IPS-NIHi7 (cell line): ENCODE measurements at regions not wholly inside any gene's neighbourhood (a gene's known extent, or its start where the extent isn't known, plus 50 kb on each side); places are given as distances from the start of the nearest gene placed in this dataset.
"Not testable (repeated sequence)": the region's sequence is repeated elsewhere in the genome, so short reads cannot be mapped to it uniquely, and the experiment has no call there.

Experiments
- DNase-seq: peaks from one replicate; pipeline ENCODE4 v3.0.0; 2012; ENCODE audit warnings: mixed read lengths; ENCODE audit errors: extremely low spot score

DNA sequence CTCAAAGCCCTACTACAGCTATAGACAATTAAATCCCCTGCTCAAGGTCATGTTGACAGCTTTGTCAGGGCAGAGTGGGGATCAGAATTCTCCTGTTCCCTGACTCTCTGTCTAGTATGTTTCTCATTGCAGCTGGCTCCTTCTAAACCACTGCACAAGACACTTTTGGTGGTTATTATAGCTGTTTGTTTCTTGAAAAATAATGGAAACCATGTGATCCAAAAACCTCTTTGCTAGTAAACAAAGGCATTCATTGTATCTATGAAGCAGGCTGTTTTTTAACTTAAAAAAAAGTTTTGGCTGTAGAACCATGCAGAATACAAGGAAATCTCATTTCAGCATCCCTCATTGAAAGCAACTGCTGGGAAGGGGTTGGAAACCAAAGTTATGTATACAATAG, 352.5 kb upstream of the EPHA4 start:
- no peak for DNase-seq

DNA sequence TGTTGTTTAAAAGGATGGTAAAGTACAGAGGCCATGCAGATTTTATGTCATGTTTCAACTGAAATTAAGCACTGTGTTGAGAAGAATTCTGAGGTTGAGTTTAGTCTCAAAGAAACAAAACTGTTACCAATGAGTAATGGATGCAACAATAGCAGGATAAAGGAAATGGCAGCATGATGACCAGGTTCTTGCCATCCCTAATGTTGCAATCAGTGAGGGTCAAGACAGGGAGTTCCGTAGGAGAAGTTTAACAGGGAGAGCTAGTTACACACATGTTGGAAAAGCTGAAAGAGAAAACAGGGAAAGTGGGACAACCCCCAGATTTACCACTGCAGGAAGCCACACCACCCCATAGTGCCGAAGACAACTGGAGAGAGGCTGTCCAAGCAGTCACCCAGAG, 343.8 kb upstream of the EPHA4 start:
- no peak for DNase-seq

DNA sequence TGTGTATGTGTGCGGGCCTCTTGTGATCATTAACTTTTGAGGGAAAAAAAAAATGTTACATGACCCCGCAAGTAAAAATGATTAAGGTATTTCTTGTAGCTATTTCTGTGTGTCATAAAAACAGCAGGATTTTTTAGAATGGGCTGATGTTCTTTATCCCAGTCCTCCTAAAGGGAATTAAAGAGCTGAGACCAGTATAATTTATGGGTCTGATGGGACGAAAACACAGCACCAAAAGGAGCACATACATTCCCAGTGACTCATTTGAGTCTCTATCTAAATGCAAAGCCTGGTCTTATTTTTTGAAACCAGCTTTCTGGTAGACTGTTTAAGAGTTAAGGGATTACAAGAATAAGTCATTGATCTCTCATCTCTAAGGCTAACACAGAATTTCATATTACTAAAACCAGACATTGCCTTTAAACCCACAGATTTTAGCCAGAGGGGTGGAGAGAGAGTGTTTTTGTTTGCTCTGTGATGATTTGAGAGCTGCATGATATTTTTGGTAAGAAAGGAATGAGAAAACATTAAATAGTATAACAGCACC, 342.3 kb upstream of the EPHA4 start:
- no peak for DNase-seq

DNA sequence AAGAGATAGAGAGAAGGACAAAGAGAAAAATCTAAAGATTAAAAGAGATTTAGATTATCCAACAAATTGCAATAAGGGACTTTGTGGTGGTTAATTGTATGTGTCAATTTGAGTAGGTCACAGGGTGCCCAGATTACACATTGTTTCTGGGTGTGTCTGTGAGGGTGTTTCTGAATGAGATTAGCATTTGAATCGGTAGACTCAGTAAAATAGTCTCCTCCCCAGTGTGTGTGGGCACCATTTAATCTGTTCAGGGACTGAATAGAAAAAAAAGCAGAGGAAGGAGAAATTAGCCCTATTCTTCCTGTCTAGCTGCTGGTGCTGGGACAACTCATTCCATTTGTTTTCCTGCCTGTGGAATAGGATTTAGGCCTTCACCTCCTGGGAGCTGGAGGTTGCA, 339.8 kb upstream of the EPHA4 start:
- no peak for DNase-seq

DNA sequence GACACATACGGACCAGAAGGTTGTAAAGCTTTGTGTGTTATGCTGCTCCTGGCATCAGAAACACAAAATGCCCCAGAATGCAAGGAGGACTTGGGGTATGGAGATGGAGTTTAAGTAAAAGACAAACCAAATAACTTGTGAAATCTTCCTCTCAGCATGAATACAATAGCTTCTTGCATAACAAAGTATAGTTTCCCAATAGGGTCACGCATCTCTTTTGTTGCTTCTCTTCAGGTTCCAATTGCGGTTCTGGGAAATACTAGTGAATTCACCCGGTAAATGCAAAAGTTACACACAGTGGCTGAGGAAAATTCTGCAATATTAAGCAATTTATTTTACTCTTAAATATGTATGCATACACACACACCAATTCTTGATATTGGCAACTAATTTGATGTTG, 339.2 kb upstream of the EPHA4 start:
- DNase-seq, result no peak

DNA sequence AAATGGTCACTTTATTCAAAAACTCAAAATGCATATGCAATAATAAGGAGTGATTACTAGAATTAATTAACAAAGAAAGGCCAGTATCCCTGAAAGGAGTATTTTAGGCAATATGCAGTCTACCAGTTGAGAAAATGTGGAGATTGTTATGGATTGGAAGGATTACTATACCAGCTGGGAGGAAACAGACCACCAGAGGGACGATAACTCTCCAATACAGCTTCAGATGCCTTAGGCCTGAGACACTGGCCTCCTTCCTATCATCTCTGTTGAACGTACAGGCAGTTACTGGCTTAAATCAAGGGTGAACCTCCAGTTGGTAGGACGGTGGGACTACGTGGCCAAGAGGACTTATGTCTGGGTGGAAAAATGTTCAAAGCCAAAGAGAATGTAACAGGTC, 336.4 kb upstream of the EPHA4 start:
- no peak for DNase-seq

DNA sequence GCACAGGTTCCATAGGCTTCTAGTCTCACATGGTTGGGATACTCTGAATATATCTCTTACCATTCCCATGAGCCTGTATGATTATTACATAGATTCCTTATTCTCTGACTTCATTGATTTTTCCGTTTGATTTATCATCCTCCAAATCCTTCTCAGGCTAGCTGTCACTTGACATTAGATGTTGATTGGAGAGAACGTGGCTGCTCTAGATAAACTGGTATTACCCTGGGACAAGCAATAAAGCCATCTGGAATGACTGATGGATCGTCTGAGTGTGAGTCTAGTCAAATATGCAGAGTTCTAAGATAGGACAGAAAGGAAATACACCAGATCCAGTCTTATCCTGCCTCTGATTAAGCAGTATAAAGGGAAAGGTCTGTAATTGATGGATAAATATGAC, 325.6 kb upstream of the EPHA4 start:
- no peak for DNase-seq

DNA sequence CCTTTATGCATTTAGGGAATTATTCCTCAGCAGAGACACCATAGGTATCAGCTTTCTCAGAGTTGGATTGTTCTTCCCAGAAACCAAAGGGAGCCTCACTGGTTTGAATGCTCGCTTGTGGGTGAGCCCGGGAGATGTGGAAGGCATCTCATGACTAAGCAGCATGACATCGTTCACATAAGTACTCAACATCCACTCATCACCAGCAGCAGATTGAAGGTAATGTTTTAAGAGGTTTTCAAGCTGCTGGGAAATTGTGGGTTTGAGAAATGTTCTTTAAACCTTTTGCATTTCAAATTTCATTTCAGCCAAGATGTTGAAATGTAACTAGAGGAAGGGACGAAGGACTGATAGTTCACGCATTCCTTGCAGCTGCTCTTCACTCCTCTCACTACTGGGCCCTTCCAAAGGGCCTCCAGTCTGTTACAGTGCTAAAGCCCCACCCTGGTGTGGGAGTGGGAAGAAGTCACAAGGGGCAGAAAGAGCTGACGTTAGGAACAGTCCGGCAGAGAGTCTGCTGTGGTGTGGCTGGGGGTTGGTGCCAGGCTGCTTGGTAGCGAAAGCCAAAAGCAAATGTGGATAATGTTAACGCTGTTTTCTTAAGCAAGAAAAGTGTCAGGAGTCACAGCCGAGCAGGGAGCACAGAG, 324.5 kb upstream of the EPHA4 start:
- DNase-seq, result peak; percentile 24

DNA sequence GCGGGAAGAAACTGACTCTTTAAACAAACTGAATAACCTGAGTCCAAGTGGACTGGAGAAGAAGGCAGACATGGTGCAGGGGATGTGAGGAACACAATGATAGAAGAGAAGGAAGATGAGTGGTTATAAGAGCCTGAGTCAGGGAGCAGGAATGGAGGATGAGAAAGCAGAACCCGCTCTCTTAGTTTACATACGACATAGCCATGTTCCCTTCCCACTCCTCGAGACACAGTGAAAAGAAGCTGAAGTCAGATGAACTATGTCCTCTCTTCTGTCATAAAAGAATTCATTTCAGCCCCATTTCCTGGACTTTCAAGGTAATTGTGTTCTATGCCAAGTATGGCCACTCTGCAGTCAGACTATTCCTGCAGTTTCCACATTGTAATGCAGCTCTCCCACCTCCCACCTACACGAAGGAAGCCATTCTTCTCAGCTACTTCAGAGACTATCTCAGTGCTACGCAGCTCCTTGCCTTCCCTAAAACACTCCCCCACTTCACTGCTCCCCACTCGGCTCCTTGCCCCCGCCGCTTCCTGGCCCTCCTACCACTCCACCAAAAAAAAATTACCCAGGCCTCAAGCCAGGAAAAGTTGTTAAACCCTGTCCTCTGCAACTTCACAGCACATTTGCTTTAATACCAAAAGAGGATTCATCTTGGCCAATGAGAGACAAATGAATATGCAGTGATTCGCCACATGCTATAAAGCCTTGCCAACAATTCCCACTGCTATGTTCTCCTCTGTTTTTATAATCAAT, 323.4 kb upstream of the EPHA4 start:
- DNase-seq, result no peak

DNA sequence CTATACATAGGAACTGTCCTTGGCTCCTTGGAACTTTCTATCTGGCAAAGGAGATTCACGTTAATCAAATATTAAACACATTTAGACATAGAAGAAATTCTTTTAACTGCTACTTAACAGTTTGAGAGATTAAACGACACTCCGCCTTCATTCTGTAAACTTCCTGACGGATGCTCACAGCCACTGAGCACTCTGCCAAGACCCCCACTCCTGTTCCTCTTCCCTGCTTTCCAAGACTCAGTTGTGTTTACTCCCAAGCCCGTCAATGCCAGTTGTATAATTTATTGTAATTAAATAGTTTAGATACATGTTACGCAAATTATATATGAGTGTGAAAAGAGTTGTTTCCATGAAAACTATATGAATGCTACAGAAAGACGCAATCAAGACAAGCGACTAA, 321.4 kb upstream of the EPHA4 start:
- no peak for DNase-seq

DNA sequence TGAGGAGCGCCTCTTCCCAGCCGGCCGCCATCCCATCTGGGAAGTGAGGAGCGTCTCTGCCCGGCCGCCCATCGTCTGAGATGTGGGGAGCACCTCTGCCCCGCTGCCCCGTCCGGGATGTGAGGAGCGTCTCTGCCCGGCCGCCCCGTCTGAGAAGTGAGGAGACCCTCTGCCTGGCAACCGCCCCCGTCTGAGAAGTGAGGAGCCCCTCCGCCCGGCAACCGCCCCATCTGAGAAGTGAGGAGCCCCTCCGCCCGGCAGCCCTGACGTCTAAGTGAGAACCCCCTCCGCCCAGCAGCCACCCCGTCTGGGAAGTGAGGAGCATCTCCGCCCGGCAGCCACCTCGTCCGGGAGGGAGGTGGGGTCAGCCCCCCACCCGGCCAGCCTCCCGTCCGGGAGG, 319.9 kb upstream of the EPHA4 start:
- not testable (repeated sequence) for DNase-seq

DNA sequence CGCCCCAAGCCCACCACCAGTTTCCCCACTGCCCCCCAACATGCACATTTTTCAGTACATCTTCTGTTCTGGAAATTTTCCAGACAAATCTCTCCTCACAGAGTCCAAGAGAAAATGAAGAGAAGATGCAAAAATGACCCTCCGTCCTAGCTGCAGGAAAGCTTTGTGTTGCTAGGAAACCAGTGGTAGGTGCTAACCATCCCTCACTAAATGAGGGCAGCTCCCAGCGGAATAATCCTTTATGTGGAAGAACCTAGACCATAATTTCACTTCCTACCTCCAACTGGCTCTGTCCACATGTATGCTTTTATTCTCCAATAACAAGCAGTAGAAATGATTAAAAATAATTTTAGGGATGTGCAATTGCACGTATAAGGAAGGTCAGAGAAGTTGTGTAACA, 311.9 kb upstream of the EPHA4 start:
- DNase-seq, result no peak

DNA sequence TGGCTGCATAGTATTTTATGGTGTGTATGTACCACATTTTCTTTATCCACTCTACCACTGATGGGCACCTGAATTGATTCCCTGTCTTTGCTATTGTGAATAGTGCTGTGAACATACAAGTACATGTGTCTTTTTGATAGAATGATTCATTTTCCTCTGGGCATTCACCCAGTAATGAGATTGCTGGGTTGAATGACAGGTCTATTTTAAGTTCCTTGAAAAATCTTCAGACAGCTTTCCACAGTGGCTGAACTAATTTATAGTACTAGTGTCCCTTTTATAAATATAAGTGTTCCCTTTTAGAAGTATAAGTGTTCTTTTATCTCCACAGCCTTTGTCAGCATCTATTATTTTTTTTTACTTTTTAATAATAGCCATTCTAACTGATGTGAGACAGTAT, 303.9 kb upstream of the EPHA4 start:
- DNase-seq, result no peak

DNA sequence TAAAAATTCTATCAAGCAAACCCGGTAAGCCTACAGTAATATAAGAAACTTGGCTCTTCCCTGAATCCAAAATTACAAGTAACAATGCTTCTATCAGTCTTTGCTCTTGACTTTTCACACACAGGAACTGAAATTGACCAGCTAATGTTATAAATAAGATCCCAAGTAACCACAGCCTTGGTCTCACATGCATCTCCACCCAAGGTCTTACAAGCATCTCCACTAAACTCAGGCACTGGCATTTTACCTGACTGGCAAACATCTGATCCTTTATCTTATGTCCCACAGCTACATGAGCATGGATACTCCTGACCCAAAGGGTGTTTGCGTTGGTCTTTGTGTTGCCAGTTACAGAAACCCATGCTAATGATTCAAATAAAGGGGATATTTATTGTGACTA, 302.3 kb upstream of the EPHA4 start:
- DNase-seq, result no peak

DNA sequence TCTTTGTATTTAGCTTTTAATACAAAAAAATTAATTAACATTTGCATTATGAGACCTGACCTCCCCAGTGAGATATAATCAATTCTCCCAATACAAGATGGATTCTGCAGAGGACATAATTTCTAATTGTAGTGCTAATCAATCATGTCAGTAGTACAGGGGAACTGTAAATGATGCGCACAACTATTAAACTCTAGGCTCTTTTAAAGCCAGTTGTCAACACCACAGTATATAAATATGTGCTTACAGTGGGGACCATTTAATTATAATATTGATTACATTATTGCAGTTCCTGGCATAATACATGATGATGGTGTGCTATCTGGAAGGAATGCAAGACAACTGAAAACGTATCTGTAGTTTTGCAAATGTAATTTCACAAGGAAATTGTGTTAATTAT, 285.6 kb upstream of the EPHA4 start:
- DNase-seq, result no peak

DNA sequence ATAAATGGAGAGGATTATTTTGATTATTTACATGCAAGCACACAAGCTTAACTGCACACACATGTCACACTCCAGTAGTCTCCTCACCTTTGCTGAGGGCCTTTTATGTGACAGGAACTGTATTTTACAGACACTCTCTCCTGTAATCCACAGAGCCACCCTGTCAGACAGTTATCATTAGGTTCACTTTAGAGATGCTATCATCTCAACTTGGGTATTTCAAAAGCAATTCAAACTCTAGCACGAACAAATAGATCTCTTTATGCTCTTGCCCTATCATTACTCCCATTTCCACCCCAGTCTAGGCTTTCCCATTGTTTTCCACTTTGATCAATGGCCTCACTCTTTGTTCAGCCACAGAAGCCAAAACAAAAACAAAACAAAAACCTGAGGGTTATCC, 281.2 kb upstream of the EPHA4 start:
- DNase-seq, result no peak

DNA sequence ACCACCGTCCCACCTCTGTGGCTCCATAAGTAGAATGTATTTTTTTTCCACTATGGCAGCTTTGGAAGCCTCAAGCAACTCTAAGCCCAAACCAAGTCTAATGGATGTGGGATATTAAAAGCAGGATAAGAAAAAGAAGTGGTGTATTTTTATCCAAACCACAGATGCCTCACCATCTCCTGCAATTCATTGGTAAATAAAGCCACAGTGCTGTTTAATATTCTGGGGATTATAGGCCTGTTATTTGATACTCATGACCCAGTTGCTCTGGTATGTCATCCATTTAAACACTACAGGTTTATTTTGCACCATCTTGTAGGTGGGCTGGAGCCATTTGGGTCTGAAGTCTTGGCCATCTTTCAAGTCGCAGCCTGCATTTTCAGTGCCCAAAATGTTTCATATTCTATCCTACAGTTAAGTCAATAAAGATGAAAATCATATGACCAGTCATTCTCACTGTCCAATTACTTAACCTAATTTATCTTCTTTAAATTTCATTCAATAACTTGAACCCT, 279.5 kb upstream of the EPHA4 start:
- no peak for DNase-seq

DNA sequence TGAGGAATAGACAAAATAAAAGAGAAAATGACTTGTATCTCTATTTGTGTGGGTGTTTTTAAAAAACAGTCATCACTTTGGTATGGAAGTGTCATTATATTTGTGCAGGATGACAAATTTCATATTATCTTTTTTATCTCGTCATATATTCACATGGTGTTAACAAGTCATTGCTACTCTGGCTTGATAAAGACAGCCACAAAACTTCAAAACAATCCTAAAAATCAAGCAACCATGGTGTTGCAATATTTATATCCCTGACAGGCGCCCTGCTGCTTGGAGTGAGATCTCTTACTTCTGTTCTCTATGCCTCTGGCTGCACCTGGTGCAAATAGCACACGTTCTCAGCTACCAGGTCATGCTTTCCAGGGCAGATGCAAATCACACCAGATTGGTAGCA, 278.0 kb upstream of the EPHA4 start:
- no peak for DNase-seq

DNA sequence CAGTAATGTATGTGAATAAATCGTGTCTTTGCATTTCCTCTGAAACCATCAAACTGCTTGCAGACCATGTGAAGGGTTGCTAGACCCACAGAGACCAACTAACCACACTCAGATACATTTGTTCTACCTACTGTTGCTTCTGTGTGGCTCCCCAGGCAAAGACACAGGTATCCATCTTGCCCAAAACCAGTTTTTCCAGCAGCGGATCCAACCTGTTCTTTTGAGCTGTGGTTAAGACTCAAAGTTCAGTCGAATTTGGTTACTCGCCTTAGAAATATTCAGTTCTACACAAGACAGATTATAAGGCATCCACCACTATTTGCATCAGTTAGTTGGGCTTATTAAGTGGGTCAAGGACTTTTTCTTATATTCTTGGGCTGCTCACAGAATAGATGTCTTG, 276.2 kb upstream of the EPHA4 start:
- DNase-seq, result no peak

DNA sequence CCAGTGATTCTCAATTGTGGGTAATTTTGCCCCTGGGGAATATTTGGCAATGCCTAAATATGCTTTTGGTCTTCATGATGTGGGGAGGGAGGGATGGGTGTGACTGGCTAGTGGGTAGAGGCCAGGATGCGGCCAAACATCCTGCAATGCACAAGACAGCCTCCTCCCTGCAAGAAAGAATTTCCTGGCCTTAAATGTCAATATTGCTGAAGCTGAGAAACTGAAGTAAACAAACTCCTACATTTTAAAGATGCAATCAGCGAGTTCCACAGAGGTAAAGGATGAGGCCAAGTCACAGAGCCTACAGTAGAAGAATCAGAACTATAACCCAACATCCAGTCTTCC, 272.9 kb upstream of the EPHA4 start:
- no peak for DNase-seq

DNA sequence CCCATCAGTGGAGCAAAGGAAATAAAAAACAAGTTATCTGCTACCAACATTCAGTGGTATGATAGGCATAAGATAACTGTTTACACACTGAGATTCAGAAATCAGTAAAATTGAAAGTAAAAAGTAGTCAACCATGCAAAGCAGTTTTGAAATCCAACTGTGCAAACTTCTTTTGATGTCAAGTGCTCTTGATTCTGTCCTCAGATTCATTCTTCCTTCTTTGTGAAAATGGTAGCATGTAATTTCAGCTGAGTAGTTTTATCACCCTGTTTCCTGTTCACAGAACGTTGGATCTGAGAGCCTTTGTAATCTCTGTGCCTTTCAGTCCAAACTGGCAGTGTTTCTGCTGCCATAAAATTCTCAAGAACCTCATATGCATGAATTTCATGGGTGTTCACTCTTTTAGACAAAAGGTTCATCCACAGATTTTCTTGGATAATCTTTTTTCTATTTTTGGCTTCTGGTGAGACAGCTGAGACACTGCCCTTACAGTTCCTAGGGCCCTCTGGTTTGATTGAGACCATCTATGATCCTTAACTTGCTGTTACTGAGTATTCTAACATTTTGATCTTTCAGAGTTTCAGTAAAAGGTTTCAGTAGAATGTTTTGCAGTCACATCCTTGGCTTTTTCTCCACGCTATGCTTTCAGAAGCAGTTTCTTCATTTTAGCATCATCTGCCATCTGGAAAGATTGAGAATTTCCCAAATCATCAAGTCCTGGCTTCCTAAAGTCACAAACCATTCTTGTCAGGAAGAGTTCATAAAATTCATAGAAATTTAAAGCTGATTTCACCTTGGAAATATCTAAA, 272.3 kb upstream of the EPHA4 start:
- no peak for DNase-seq

DNA sequence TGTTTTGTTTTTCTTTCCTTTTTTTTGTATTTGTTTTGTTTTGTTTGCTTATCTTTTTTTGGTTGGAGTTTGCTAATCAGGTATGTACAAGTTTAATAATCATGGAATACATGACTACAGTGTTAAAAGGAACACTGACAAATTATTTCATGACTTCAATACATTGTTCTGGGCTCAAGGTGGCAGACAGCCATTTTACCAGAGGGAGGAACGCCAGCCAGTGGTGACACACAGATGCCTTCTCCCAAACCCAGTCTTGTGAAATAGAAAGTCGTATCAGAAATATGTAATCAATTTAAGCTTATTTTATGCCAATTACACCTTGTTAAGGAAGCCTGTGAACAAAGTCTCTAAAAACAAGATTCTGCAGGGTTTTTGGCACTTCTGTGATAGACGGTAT, 264.0 kb upstream of the EPHA4 start:
- no peak for DNase-seq

DNA sequence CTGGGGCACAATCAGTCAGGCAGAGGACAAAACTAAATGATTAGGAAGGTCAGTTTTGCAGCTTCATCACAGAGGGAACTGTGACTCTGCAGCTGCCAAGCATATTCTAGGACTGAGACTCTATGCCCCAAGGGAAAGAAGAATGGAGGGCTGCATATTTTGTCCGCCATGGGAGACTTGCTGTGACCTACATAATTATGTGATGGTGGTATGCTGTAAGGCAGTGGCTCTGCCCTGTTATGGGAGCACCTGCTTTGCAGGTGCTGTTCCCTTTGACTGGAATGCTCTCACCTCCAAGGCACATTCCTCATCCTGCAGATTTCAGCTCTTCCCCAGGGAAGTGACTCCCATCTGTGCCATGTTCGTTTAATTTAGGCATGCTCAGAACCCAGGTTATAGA, 261.9 kb upstream of the EPHA4 start:
- DNase-seq, result no peak
